K562 (cell line): ENCODE measurements at regions not wholly inside any gene's neighbourhood (a gene's known extent, or its start where the extent isn't known, plus 50 kb on each side); places are given as distances from the start of the nearest gene placed in this dataset.

Experiments used
- ATAC-seq: fragments of 200-7000 bp; cut with Tn5 transposase; 3 replicates; pipeline ENCODE4 v1.9.1; 2020; ENCODE audit warnings: moderate library complexity
- BruUV-seq: library from RNA; stranded (reverse); fragments of 400-500 nt; replicated peaks from 2 replicates; lab custom pipeline; 2021; lab: Mats Ljungman, UMichigan
- CTCF ChIA-PET: fragments of 300-600 bp; formaldehyde crosslinking; extraction: SDS; loops from one replicate; lab custom pipeline; 2021; ENCODE audit warnings: low intra/inter-chr PET ratio; lab: Yijun Ruan, JAX
- POLR2A ChIA-PET: fragments of 300-600, 350-650 bp; sonication (Branson Sonifier 250); formaldehyde crosslinking; extraction: SDS; loops from one replicate; lab custom pipeline; 2021; ENCODE audit warnings: antibody characterized with exemption, inconsistent platforms; lab: Yijun Ruan, JAX
- DNase-seq, 4 experiments: peaks; one replicate each; pipeline versions ENCODE4 v3.0.0 to v3.0.0-alpha.2; 2011 to 2018; ENCODE audit warnings: low spot score in 3 of 4, mixed read lengths in 3 of 4; ENCODE audit errors: extremely low read depth in 1 of 4
- FAIRE-seq: peaks from 2 replicates; lab custom pipeline; 2011; peaks lifted over from hg19 to GRCh38; lab: Jason Lieb, UNC
- H2AFZ ChIP-seq: 2 replicates; pipeline ENCODE4 v1.6.0; 2011; ENCODE audit warnings: low read depth, low read length, control low read depth, inconsistent platforms
- H3K27ac ChIP-seq: fragments of 200-600 bp; 3 replicates; pipeline ENCODE4 v1.8.0; 2011; ENCODE audit warnings: low read depth, mild to moderate bottlenecking, control low read depth, inconsistent platforms, low read length, moderate library complexity, mixed read lengths; ENCODE audit errors: extremely low read depth
- H3K27me3 ChIP-seq, 2 experiments: fragments of 300-600 bp in 1 of 2; 2 replicates in 1 of 2; 3 replicates in 1 of 2; pipeline versions ENCODE4 v1.6.0 to v1.8.0; 2011; ENCODE audit warnings: inconsistent platforms in 2 of 2, low read length in 2 of 2, mild to moderate bottlenecking in 1 of 2, mixed read lengths in 1 of 2, moderate library complexity in 1 of 2; ENCODE audit not compliant: control insufficient read depth in 2 of 2, insufficient read depth in 2 of 2
- H3K36me3 ChIP-seq: fragments of 300-600 bp; 3 replicates; pipeline ENCODE4 v1.8.0; 2011; ENCODE audit warnings: mild to moderate bottlenecking, low read length, inconsistent platforms; ENCODE audit not compliant: control insufficient read depth, insufficient read depth
- H3K4me1 ChIP-seq, 2 experiments: fragments of 200-600 bp in 1 of 2; replicated peaks in 1 of 2; 2 replicates in 1 of 2; 3 replicates in 1 of 2; pipeline versions ENCODE4 v1.5.1 to v1.8.0; 2011; ENCODE audit warnings: inconsistent platforms in 2 of 2, low read length in 2 of 2, mild to moderate bottlenecking in 1 of 2, mixed read lengths in 1 of 2, moderate library complexity in 1 of 2; ENCODE audit not compliant: control insufficient read depth in 2 of 2, insufficient read depth in 2 of 2
- H3K4me2 ChIP-seq: 2 replicates; pipeline ENCODE4 v1.6.1; 2011; ENCODE audit warnings: low read length, control low read depth, inconsistent platforms, mixed read lengths; ENCODE audit not compliant: insufficient read depth
- H3K4me3 ChIP-seq: fragments of 200-600 bp; sonication (generic), shearing (Covaris generic); 2 replicates; pipeline ENCODE4 v1.5.1; 2016; ENCODE audit warnings: control low read depth, inconsistent platforms
- H3K79me2 ChIP-seq: fragments of 200-600 bp; 3 replicates; pipeline ENCODE4 v1.8.0; 2011; ENCODE audit warnings: low read length, inconsistent platforms; ENCODE audit not compliant: control insufficient read depth, insufficient read depth
- H3K9ac ChIP-seq, 2 experiments: 2 replicates each; pipeline versions ENCODE4 v1.6.0 to v1.6.1; 2011; ENCODE audit warnings: low read depth in 2 of 2, low read length in 2 of 2, control low read depth in 1 of 2, inconsistent platforms in 1 of 2, mild to moderate bottlenecking in 1 of 2, mixed read lengths in 1 of 2; ENCODE audit not compliant: insufficient read depth in 1 of 2
- H3K9me1 ChIP-seq: one replicate; pipeline ENCODE4 v1.6.0; 2011; ENCODE audit warnings: inconsistent platforms, mild to moderate bottlenecking, low read length, moderate library complexity; ENCODE audit not compliant: control insufficient read depth, insufficient read depth
- H3K9me3 ChIP-seq: replicated peaks from 2 replicates; pipeline ENCODE4 v1.5.1; 2011; ENCODE audit warnings: low read depth, low read length, inconsistent platforms; ENCODE audit not compliant: control insufficient read depth, insufficient read depth
- H4K20me1 ChIP-seq: replicated peaks from 2 replicates; pipeline ENCODE4 v1.6.1; 2011; ENCODE audit warnings: low read length, inconsistent platforms, mixed read lengths; ENCODE audit not compliant: control insufficient read depth, insufficient read depth
- CBFA2T3 ChIP-seq: fragments of 450-650 bp; IDR thresholded peaks from 2 replicates; pipeline ENCODE4 v1.6.1; 2017
- ELF2 ChIP-seq: fragments of 250-450 bp; sonication (Bioruptor Pico); IDR thresholded peaks from 2 replicates; pipeline ENCODE4 v1.5.0; 2021; ENCODE audit warnings: mild to moderate bottlenecking
- FUS ChIP-seq: fragments of 200-400 bp; formaldehyde crosslinking; optimal IDR thresholded peaks from 2 replicates; pipeline ENCODE3; 2017; ENCODE audit warnings: low read depth, low read length
- HCFC1 ChIP-seq: IDR thresholded peaks from 2 replicates; pipeline ENCODE4 v1.6.1; 2012; ENCODE audit warnings: low read depth, low read length, improper control_type of control experiment
- KAT2B ChIP-seq: IDR thresholded peaks from one replicate; pipeline ENCODE4 v1.6.1; 2012; ENCODE audit warnings: low read depth, mild to moderate bottlenecking, control low read depth, inconsistent platforms, low read length, moderate library complexity
- NCOA6 ChIP-seq: fragments of 450-650 bp; IDR thresholded peaks from 2 replicates; pipeline ENCODE4 v1.6.1; 2017; ENCODE audit warnings: mild to moderate bottlenecking
- PTTG1 ChIP-seq: fragments of 450-650 bp; IDR thresholded peaks from 2 replicates; pipeline ENCODE4 v1.6.1; 2016; ENCODE audit warnings: low read depth, mild to moderate bottlenecking, missing genetic modification characterization, missing compliant biosample characterization
- RNF2 ChIP-seq: sonication (generic); IDR thresholded peaks from 2 replicates; pipeline ENCODE4 v1.6.1; 2016
- SMARCC2 ChIP-seq: fragments of 450-650 bp; IDR thresholded peaks from 2 replicates; pipeline ENCODE4 v1.6.1; 2017; ENCODE audit warnings: antibody characterized with exemption, moderate library complexity, mild to moderate bottlenecking, low read depth
- TAL1 ChIP-seq: fragments of 450-650 bp; IDR thresholded peaks from 2 replicates; pipeline ENCODE4 v1.6.1; 2016; ENCODE audit warnings: mild to moderate bottlenecking
- ZNF134 ChIP-seq: fragments of 250-450 bp; sonication (Bioruptor Pico); conservative IDR thresholded peaks from 2 replicates; pipeline ENCODE4 v1.4.0; 2020
- ZNF785 ChIP-seq: fragments of 250-450 bp; sonication (Bioruptor Pico); IDR thresholded peaks from 2 replicates; pipeline ENCODE4 v1.4.0; 2020; ENCODE audit warnings: mild to moderate bottlenecking
- WGBS: fragments of 100-300 bp; shearing (Covaris generic); methylation state at CpG from one replicate; pipeline ENCODE4 v1.1.6; 2016; ENCODE audit warnings: low coverage, mixed read lengths; ENCODE audit not compliant: insufficient coverage; ENCODE audit errors: missing lambda C conversion rate; 5-methylcytosine and 5-hydroxymethylcytosine counted together
- in situ Hi-C: fragments of 300-500 bp; cut with MboI; formaldehyde crosslinking; loops from 4 replicates; pipeline ENCODE4 v1.15.0; 2018; ENCODE audit warnings: inconsistent platforms, mixed read lengths
- intact Hi-C: fragments of 100-400 bp; cut with micrococcal nuclease; formaldehyde crosslinking; loops from 2 replicates; pipeline ENCODE4 v1.14.2; 2022
- TF ChIP-seq, protein P1 (sequence below): sonication (generic); formaldehyde crosslinking; IDR thresholded peaks from 2 replicates; pipeline ENCODE4 v1.8.0; 2023; ENCODE audit warnings: mild to moderate bottlenecking, missing genetic modification reagents
- TF ChIP-seq, protein P2 (sequence below): fragments of 450-650 bp; conservative IDR thresholded peaks from 2 replicates; pipeline ENCODE4 v1.6.1; 2016; ENCODE audit warnings: missing genetic modification characterization, low read depth, mild to moderate bottlenecking, control low read depth, missing compliant biosample characterization
- TF ChIP-seq, protein P3 (sequence below): fragments of 250-450 bp; sonication (Bioruptor Pico); IDR thresholded peaks from 2 replicates; pipeline ENCODE4 v1.8.0; 2022; ENCODE audit warnings: moderate library complexity, mild to moderate bottlenecking, inconsistent platforms
- TF ChIP-seq, protein P4 (sequence below): fragments of 250-450 bp; sonication (Bioruptor Pico); IDR thresholded peaks from 2 replicates; pipeline ENCODE4 v1.4.0; 2020; ENCODE audit warnings: mild to moderate bottlenecking
- TF ChIP-seq, protein P5 (sequence below): sonication (generic); formaldehyde crosslinking; IDR thresholded peaks from 2 replicates; pipeline ENCODE4 v1.8.0; 2022; ENCODE audit warnings: mild to moderate bottlenecking, missing genetic modification reagents

DNA sequence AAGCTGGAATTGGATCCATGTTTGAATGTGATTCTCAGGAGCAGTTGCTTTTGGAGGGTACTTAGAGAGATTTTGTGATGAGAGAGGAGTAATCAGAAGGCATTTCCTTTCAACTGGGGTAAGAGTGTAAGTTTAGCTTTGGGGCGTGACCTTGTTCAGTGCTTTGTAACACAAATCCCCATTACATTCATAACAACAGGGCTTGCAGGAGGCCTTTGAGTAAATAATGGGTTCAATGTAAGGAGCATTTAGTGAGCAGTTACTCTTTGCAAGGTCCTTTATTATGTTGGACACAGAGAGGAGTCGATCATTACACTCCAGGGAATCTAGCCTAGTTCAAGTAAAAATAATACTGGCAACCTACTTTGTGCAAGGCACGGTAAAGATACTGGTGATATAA is 74.0 kb upstream of the AFF2 start:
- H2AFZ ChIP-seq = no peak overlapping the region
- H3K9ac ChIP-seq = no peak overlapping the region
- H3K4me3 ChIP-seq = no peak overlapping the region
- no peak overlapping the region for H3K4me2 ChIP-seq
- no peak for FAIRE-seq
- no peak overlapping the region for H3K27ac ChIP-seq
- no TSS peak for BruUV-seq
- H3K9me3 ChIP-seq = no peaks in the 10 kb centered on the region
- no peak for DNase-seq
- H3K4me1 ChIP-seq = no peaks in the 10 kb centered on the region
- no peaks in the 10 kb centered on the region for H3K27me3 ChIP-seq
- ATAC-seq = no peak
- no peaks in the 10 kb centered on the region for H3K79me2 ChIP-seq
- in situ Hi-C loops = no loop called here
- no peaks in the 10 kb centered on the region for H3K36me3 ChIP-seq
- intact Hi-C loops = no loop called here
- no peaks in the 10 kb centered on the region for H4K20me1 ChIP-seq
- POLR2A ChIA-PET = no interaction called here
- 3% methylated on average over 3 of the region's 3 CpGs for WGBS
- CTCF ChIA-PET = no interaction called here
- no peaks in the 10 kb centered on the region for H3K9me1 ChIP-seq
- no peak for TF ChIP-seq SMARCC2
- no peak for TF ChIP-seq FUS
- no peak for TF ChIP-seq NCOA6
- TF ChIP-seq ZNF134 (CRISPR knock-in tag) = no peak
- no peak for TF ChIP-seq TAL1
- TF ChIP-seq, protein P1, sequence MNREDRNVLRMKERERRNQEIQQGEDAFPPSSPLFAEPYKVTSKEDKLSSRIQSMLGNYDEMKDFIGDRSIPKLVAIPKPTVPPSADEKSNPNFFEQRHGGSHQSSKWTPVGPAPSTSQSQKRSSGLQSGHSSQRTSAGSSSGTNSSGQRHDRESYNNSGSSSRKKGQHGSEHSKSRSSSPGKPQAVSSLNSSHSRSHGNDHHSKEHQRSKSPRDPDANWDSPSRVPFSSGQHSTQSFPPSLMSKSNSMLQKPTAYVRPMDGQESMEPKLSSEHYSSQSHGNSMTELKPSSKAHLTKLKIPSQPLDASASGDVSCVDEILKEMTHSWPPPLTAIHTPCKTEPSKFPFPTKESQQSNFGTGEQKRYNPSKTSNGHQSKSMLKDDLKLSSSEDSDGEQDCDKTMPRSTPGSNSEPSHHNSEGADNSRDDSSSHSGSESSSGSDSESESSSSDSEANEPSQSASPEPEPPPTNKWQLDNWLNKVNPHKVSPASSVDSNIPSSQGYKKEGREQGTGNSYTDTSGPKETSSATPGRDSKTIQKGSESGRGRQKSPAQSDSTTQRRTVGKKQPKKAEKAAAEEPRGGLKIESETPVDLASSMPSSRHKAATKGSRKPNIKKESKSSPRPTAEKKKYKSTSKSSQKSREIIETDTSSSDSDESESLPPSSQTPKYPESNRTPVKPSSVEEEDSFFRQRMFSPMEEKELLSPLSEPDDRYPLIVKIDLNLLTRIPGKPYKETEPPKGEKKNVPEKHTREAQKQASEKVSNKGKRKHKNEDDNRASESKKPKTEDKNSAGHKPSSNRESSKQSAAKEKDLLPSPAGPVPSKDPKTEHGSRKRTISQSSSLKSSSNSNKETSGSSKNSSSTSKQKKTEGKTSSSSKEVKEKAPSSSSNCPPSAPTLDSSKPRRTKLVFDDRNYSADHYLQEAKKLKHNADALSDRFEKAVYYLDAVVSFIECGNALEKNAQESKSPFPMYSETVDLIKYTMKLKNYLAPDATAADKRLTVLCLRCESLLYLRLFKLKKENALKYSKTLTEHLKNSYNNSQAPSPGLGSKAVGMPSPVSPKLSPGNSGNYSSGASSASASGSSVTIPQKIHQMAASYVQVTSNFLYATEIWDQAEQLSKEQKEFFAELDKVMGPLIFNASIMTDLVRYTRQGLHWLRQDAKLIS (CRISPR knock-in tag) = no peak
- TF ChIP-seq, protein P2, sequence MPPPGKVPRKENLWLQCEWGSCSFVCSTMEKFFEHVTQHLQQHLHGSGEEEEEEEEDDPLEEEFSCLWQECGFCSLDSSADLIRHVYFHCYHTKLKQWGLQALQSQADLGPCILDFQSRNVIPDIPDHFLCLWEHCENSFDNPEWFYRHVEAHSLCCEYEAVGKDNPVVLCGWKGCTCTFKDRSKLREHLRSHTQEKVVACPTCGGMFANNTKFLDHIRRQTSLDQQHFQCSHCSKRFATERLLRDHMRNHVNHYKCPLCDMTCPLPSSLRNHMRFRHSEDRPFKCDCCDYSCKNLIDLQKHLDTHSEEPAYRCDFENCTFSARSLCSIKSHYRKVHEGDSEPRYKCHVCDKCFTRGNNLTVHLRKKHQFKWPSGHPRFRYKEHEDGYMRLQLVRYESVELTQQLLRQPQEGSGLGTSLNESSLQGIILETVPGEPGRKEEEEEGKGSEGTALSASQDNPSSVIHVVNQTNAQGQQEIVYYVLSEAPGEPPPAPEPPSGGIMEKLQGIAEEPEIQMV (tag) = no peak
- TF ChIP-seq PTTG1 (tag) = no peak
- TF ChIP-seq, protein P3, sequence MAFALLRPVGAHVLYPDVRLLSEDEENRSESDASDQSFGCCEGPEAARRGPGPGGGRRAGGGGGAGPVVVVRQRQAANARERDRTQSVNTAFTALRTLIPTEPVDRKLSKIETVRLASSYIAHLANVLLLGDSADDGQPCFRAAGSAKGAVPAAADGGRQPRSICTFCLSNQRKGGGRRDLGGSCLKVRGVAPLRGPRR (CRISPR knock-in tag) = no peak
- TF ChIP-seq, protein P4, sequence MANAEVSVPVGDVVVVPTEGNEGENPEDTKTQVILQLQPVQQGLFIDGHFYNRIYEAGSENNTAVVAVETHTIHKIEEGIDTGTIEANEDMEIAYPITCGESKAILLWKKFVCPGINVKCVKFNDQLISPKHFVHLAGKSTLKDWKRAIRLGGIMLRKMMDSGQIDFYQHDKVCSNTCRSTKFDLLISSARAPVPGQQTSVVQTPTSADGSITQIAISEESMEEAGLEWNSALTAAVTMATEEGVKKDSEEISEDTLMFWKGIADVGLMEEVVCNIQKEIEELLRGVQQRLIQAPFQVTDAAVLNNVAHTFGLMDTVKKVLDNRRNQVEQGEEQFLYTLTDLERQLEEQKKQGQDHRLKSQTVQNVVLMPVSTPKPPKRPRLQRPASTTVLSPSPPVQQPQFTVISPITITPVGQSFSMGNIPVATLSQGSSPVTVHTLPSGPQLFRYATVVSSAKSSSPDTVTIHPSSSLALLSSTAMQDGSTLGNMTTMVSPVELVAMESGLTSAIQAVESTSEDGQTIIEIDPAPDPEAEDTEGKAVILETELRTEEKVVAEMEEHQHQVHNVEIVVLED (CRISPR knock-in tag) = no peak
- TF ChIP-seq ELF2 (CRISPR knock-in tag) = no peak
- TF ChIP-seq ZNF785 = no peak
- no peak for TF ChIP-seq RNF2
- no peak for TF ChIP-seq HCFC1
- TF ChIP-seq, protein P5, sequence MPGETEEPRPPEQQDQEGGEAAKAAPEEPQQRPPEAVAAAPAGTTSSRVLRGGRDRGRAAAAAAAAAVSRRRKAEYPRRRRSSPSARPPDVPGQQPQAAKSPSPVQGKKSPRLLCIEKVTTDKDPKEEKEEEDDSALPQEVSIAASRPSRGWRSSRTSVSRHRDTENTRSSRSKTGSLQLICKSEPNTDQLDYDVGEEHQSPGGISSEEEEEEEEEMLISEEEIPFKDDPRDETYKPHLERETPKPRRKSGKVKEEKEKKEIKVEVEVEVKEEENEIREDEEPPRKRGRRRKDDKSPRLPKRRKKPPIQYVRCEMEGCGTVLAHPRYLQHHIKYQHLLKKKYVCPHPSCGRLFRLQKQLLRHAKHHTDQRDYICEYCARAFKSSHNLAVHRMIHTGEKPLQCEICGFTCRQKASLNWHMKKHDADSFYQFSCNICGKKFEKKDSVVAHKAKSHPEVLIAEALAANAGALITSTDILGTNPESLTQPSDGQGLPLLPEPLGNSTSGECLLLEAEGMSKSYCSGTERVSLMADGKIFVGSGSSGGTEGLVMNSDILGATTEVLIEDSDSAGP (CRISPR knock-in tag) = no peak
- TF ChIP-seq KAT2B = no peak
- TF ChIP-seq CBFA2T3 = no peak
